Nephron (organoid): ENCODE measurements at regions not wholly inside any gene's neighbourhood (a gene's known extent, or its start where the extent isn't known, plus 50 kb on each side); places are given as distances from the start of the nearest gene placed in this dataset.

Source experiments
- H3K27ac Mint-ChIP-seq, 3 experiments: 2 replicates each; pipeline ENCODE4 v1.8.0; 2020; ENCODE audit warnings: mixed read lengths in 3 of 3, mild to moderate bottlenecking in 2 of 3, moderate library complexity in 1 of 3
- H3K27me3 Mint-ChIP-seq: 2 replicates; pipeline ENCODE4 v1.8.0; 2021; ENCODE audit warnings: low read depth, mild to moderate bottlenecking, moderate library complexity, mixed read lengths
- H3K36me3 Mint-ChIP-seq: 2 replicates; pipeline ENCODE4 v1.8.0; 2020; ENCODE audit warnings: low read depth, mixed read lengths
- H3K4me1 Mint-ChIP-seq: 2 replicates; pipeline ENCODE4 v1.8.0; 2020; ENCODE audit warnings: mixed read lengths
- H3K4me3 Mint-ChIP-seq, 3 experiments: 2 replicates each; pipeline ENCODE4 v1.8.0; 2020; ENCODE audit warnings: mild to moderate bottlenecking in 3 of 3, mixed read lengths in 3 of 3, moderate library complexity in 2 of 3
- H3K9me3 Mint-ChIP-seq: 2 replicates; pipeline ENCODE4 v1.8.0; 2020; ENCODE audit warnings: mixed read lengths
- TF ChIP-seq, protein P1 (sequence below), 3 experiments: fragments of 200-600 bp; sonication (generic); IDR thresholded peaks; one replicate each; pipeline ENCODE4 v1.5.0; 2021; ENCODE audit warnings: antibody characterized with exemption in 3 of 3; ENCODE audit not compliant: unreplicated experiment in 3 of 3

DNA sequence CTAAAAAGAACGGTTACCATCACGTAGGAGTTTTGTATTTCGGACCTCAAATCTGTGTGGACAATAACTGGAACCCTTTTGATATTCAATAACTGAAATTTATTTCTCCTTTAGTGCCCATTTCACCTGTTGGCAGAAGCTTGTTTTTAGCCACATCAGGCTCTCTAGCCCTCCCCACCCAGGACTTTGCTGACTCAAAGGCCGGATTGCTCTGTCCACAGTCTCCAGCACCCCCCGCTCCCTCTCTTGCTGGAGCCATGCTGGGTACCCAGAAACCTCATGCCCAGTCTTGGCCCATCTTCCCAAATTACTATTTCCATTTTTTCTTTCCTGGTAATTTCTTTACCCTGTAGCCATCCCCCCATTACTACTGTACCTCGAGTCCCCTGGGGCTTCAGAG lies 55.8 kb upstream of the DUSP22 start:
- TF ChIP-seq, protein P1, sequence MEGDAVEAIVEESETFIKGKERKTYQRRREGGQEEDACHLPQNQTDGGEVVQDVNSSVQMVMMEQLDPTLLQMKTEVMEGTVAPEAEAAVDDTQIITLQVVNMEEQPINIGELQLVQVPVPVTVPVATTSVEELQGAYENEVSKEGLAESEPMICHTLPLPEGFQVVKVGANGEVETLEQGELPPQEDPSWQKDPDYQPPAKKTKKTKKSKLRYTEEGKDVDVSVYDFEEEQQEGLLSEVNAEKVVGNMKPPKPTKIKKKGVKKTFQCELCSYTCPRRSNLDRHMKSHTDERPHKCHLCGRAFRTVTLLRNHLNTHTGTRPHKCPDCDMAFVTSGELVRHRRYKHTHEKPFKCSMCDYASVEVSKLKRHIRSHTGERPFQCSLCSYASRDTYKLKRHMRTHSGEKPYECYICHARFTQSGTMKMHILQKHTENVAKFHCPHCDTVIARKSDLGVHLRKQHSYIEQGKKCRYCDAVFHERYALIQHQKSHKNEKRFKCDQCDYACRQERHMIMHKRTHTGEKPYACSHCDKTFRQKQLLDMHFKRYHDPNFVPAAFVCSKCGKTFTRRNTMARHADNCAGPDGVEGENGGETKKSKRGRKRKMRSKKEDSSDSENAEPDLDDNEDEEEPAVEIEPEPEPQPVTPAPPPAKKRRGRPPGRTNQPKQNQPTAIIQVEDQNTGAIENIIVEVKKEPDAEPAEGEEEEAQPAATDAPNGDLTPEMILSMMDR (IDR thresholded peaks at IDR 0.05; ENCODE audit: unreplicated experiment in 3 of 3), result no peak
- Mint-ChIP-seq H3K27ac (peak overlapping the region in 2 of 3 experiments; percentile 58 to 88), H3K27me3 (no peaks in the 10 kb centered on the region), H3K4me1 (peaks cover 16% of the 10 kb centered on the region), H3K4me3 (peak overlapping the region in 2 of 3 experiments; percentile 36 to 48), H3K36me3 (no peaks in the 10 kb centered on the region), H3K9me3 (no peaks in the 10 kb centered on the region)

GRCh38 chr6:240151-240550 lies 52.1 kb upstream of the DUSP22 start:
- peaks cover 23% of the 10 kb centered on the region for H3K4me1 Mint-ChIP-seq
- TF ChIP-seq, protein P1 (IDR thresholded peaks at IDR 0.05; ENCODE audit: unreplicated experiment in 3 of 3), result no peak
- H3K27ac Mint-ChIP-seq, result no peak overlapping the region

GRCh38 chr6:241336-241865 lies 50.9 kb upstream of the DUSP22 start:
- Mint-ChIP-seq H3K36me3 (no peaks in the 10 kb centered on the region), H3K4me3 (no peak overlapping the region), H3K9me3 (peaks cover 12% of the 10 kb centered on the region), H3K27ac (peak overlapping the region in 1 of 3 experiments; percentile 2), H3K27me3 (peaks cover under 1% of the 10 kb centered on the region), H3K4me1 (peaks cover 17% of the 10 kb centered on the region)
- TF ChIP-seq, protein P1 (IDR thresholded peaks at IDR 0.05; ENCODE audit: unreplicated experiment in 3 of 3), result no peak

More at GRCh38 chr6:240151-240550, 52.1 kb upstream of the DUSP22 start:
- H3K4me3 Mint-ChIP-seq, result no peak overlapping the region
- H3K9me3 Mint-ChIP-seq, result peaks cover 12% of the 10 kb centered on the region
- no peaks in the 10 kb centered on the region for H3K27me3 Mint-ChIP-seq
- no peaks in the 10 kb centered on the region for H3K36me3 Mint-ChIP-seq
